ENCODE measurements at regions not wholly inside any gene's neighbourhood (a gene's known extent, or its start where the extent isn't known, plus 50 kb on each side); places are given as distances from the start of the nearest gene placed in this dataset.

- H3K4me2 ChIP-seq (ENCODE audit: low read length), result no peak overlapping the region
- no peak overlapping the region for H2AFZ ChIP-seq (ENCODE audit: low read length)
- H3K4me3 ChIP-seq (ENCODE audit: low read depth, low read length, poor library complexity, severe bottlenecking), result no peak overlapping the region
- intact Hi-C loops (cut with micrococcal nuclease; ENCODE audit: unreplicated experiment), result no loop called here
- BruUV-seq (replicated peaks), result no TSS peak
- TF ChIP-seq CTCF (conservative IDR thresholded peaks at IDR 0.05; ENCODE audit: low read length) (no peak), EZH2phosphoT487 (IDR thresholded peaks at IDR 0.05; ENCODE audit: borderline replicate concordance, low read depth, low read length) (no peak)
- H3K79me2 ChIP-seq (ENCODE audit: insufficient read depth, low read depth, low read length), result no peaks in the 10 kb centered on the region
- no peaks in the 10 kb centered on the region for H3K36me3 ChIP-seq (ENCODE audit: insufficient read depth, low read length)
- no peaks in the 10 kb centered on the region for H3K4me1 ChIP-seq (ENCODE audit: insufficient read depth, low read length, poor library complexity, severe bottlenecking)
- H3K9me2 ChIP-seq (ENCODE audit: insufficient read depth, low read length), result no peaks in the 10 kb centered on the region
- H3K9me3 ChIP-seq (ENCODE audit: low read length), result no peaks in the 10 kb centered on the region
- H3K27ac ChIP-seq (ENCODE audit: low read depth, low read length, poor library complexity, severe bottlenecking), result no peak overlapping the region
- POLR2A ChIA-PET, result interaction anchor here (0.6 kb wide), 1 partner anchor 89 kb away, joined by 3 read pairs; no protein-coding TSS in a partner anchor
- H4K20me1 ChIP-seq (ENCODE audit: insufficient read depth, low read length), result no peaks in the 10 kb centered on the region
- CTCF ChIA-PET (ENCODE audit: unreplicated experiment), result no interaction called here
- no peak for DNase-seq (ENCODE audit: low spot score)
These were observed 221.4 kb upstream of the PKN2 start for GRCh38 chr1:88462488-88463261.

DNA sequence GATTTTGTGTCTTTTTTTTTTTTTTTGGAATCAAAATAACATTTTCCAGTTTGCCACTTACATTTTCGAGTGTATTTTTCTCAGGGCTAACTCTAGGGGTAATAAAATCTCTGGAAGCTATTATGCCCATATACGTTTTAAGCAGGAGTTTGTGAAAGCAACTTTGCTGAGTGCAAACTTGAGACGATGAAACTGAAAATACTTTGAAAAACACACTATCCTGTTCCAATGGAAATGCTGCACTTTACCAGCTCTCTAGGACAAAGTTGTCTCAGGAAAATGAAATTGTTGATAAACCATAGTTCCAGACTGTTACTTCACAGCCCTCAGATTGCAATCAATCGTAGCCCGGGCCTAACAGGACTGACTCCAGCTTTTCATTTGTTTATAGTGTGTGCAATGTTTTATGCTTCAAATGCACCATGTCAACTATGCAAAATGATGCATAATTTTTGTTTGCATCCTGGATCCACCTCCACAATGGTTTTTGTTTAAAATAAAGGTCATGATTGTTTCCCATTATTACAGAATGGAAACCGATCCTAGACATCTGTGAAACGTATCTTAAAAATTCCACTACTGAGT, 220.6 kb upstream of the PKN2 start:
- ChIA-PET CTCF (ENCODE audit: unreplicated experiment) (no interaction called here), POLR2A (interaction anchor here (0.6 to 0.8 kb wide), 5 partner anchors 22 to 710 kb away, joined by 3 to 7 read pairs (median 3); no protein-coding TSS in a partner anchor)
- H3K36me3 ChIP-seq (ENCODE audit: insufficient read depth, low read length), result no peaks in the 10 kb centered on the region
- no peaks in the 10 kb centered on the region for H3K79me2 ChIP-seq (ENCODE audit: insufficient read depth, low read depth, low read length)
- H3K9me2 ChIP-seq (ENCODE audit: insufficient read depth, low read length), result no peaks in the 10 kb centered on the region
- no TSS peak for BruUV-seq (replicated peaks)
- intact Hi-C loops (cut with micrococcal nuclease; ENCODE audit: unreplicated experiment), result no loop called here
- H4K20me1 ChIP-seq (ENCODE audit: insufficient read depth, low read length), result no peaks in the 10 kb centered on the region
- no peak overlapping the region for H2AFZ ChIP-seq (ENCODE audit: low read length)
- H3K4me3 ChIP-seq (ENCODE audit: low read depth, low read length, poor library complexity, severe bottlenecking), result no peak overlapping the region
- TF ChIP-seq CTCF (conservative IDR thresholded peaks at IDR 0.05; ENCODE audit: low read length), result no peak
- no peak for TF ChIP-seq EZH2phosphoT487 (IDR thresholded peaks at IDR 0.05; ENCODE audit: borderline replicate concordance, low read depth, low read length)
- no peak overlapping the region for H3K27ac ChIP-seq (ENCODE audit: low read depth, low read length, poor library complexity, severe bottlenecking)
- H3K4me2 ChIP-seq (ENCODE audit: low read length), result no peak overlapping the region
- no peaks in the 10 kb centered on the region for H3K4me1 ChIP-seq (ENCODE audit: insufficient read depth, low read length, poor library complexity, severe bottlenecking)
- no peak for DNase-seq (ENCODE audit: low spot score)
- H3K9me3 ChIP-seq (ENCODE audit: low read length), result no peaks in the 10 kb centered on the region

GRCh38 chr1:88466011-88466410, 218.1 kb upstream of the PKN2 start:
- Histone ChIP-seq H3K4me2 (ENCODE audit: low read length) (no peak overlapping the region), H3K79me2 (ENCODE audit: insufficient read depth, low read depth, low read length) (no peaks in the 10 kb centered on the region), H3K4me3 (ENCODE audit: low read depth, low read length, poor library complexity, severe bottlenecking) (no peak overlapping the region), H3K36me3 (ENCODE audit: insufficient read depth, low read length) (no peaks in the 10 kb centered on the region), H3K9me2 (ENCODE audit: insufficient read depth, low read length) (no peaks in the 10 kb centered on the region), H4K20me1 (ENCODE audit: insufficient read depth, low read length) (no peaks in the 10 kb centered on the region), H3K4me1 (ENCODE audit: insufficient read depth, low read length, poor library complexity, severe bottlenecking) (no peaks in the 10 kb centered on the region), H3K9me3 (ENCODE audit: low read length) (no peaks in the 10 kb centered on the region), H2AFZ (ENCODE audit: low read length) (no peak overlapping the region), H3K27ac (ENCODE audit: low read depth, low read length, poor library complexity, severe bottlenecking) (no peak overlapping the region)
- no peak for DNase-seq (ENCODE audit: low spot score)
- BruUV-seq (replicated peaks), result no TSS peak
- CTCF ChIA-PET (ENCODE audit: unreplicated experiment), result no interaction called here
- TF ChIP-seq CTCF (conservative IDR thresholded peaks at IDR 0.05; ENCODE audit: low read length) (no peak), EZH2phosphoT487 (IDR thresholded peaks at IDR 0.05; ENCODE audit: borderline replicate concordance, low read depth, low read length) (no peak)
- POLR2A ChIA-PET, result interaction anchor here (0.6 kb wide), 1 partner anchor 661 kb away, joined by 3 read pairs; no protein-coding TSS in a partner anchor
- intact Hi-C loops (cut with micrococcal nuclease; ENCODE audit: unreplicated experiment), result no loop called here

Measured in OCI-LY7 (cell line).